Panc1 (cell line): ENCODE measurements at regions not wholly inside any gene's neighbourhood (a gene's known extent, or its start where the extent isn't known, plus 50 kb on each side); places are given as distances from the start of the nearest gene placed in this dataset.

Experiments used
- ATAC-seq: fragments of 200-7000 bp; cut with Tn5 transposase; 2 replicates; pipeline ENCODE4 v1.9.1; 2020; ENCODE audit warnings: mild to moderate bottlenecking, moderate library complexity
- BruUV-seq: library from RNA; stranded (reverse); fragments of 400-500 nt; replicated peaks from 2 replicates; lab custom pipeline; 2021; lab: Mats Ljungman, UMichigan
- CTCF ChIA-PET: fragments of 300-600 bp; sonication (Branson Sonifier 250); formaldehyde crosslinking; loops from one replicate; lab custom pipeline; 2022; ENCODE audit warnings: antibody characterized with exemption; lab: Charles Lee
- POLR2A ChIA-PET: fragments of 300-600 bp; sonication (Branson Sonifier 250); formaldehyde crosslinking; loops from one replicate; lab custom pipeline; 2022; ENCODE audit warnings: antibody characterized with exemption; lab: Charles Lee
- DNase-seq: peaks from one replicate; pipeline ENCODE4 v3.0.0-alpha.2; 2010; ENCODE audit warnings: low read depth, low spot score
- H3K27ac ChIP-seq: 2 replicates; pipeline ENCODE4 v1.5.1; 2011; ENCODE audit warnings: mild to moderate bottlenecking, low read length, inconsistent platforms
- H3K27me3 ChIP-seq: fragments of 200-500 bp; sonication (Bioruptor generic); 2 replicates; pipeline ENCODE4 v1.6.0; 2014; ENCODE audit warnings: low read length, inconsistent platforms; ENCODE audit not compliant: control insufficient read depth, insufficient read depth
- H3K36me3 ChIP-seq: fragments of 200-500 bp; sonication (Bioruptor generic); 2 replicates; pipeline ENCODE4 v1.5.1; 2014; ENCODE audit warnings: inconsistent platforms, mild to moderate bottlenecking, low read length, moderate library complexity; ENCODE audit not compliant: control insufficient read depth, insufficient read depth
- H3K4me1 ChIP-seq: 2 replicates; pipeline ENCODE4 v1.5.1; 2011; ENCODE audit warnings: inconsistent platforms, mild to moderate bottlenecking, low read length, moderate library complexity; ENCODE audit not compliant: control insufficient read depth, insufficient read depth
- H3K4me3 ChIP-seq, 2 experiments: 2 replicates each; pipeline ENCODE4 v1.5.1; 2011 to 2012; ENCODE audit warnings: low read depth in 2 of 2, low read length in 2 of 2, mild to moderate bottlenecking in 2 of 2, inconsistent platforms in 1 of 2, moderate library complexity in 1 of 2
- H3K9me3 ChIP-seq: fragments of 200-500 bp; sonication (Bioruptor generic); 2 replicates; pipeline ENCODE4 v1.5.1; 2014; ENCODE audit warnings: low read depth, mild to moderate bottlenecking, inconsistent platforms, low read length, moderate library complexity; ENCODE audit not compliant: control insufficient read depth, insufficient read depth
- CTCF ChIP-seq: fragments of 450-650 bp; IDR thresholded peaks from 2 replicates; pipeline ENCODE4 v1.5.1; 2017; ENCODE audit warnings: mild to moderate bottlenecking
- POLR2AphosphoS5 ChIP-seq: IDR thresholded peaks from 2 replicates; pipeline ENCODE4 v1.6.1; 2012; ENCODE audit warnings: mild to moderate bottlenecking, low read depth, low read length, moderate library complexity
- SIN3A ChIP-seq: IDR thresholded peaks from 2 replicates; pipeline ENCODE4 v1.6.1; 2012; ENCODE audit warnings: low read depth, mild to moderate bottlenecking, low read length, moderate library complexity, borderline replicate concordance; ENCODE audit not compliant: insufficient read depth
- TCF7L2 ChIP-seq: IDR thresholded peaks from 2 replicates; pipeline ENCODE4 v1.6.1; 2011; ENCODE audit warnings: mild to moderate bottlenecking, low read depth, low read length, inconsistent platforms
- in situ Hi-C: cut with HindIII; loops from 2 replicates; pipeline ENCODE4 v1.10.0; 2016; ENCODE audit warnings: low sequenced_read_pairs, low pct_unique_long_range_greater_than_20kb
- intact Hi-C: fragments of 100-400 bp; cut with micrococcal nuclease; formaldehyde crosslinking; loops from one replicate; pipeline ENCODE4 v1.10.0; 2022; ENCODE audit not compliant: unreplicated experiment
- TF ChIP-seq, protein P1 (sequence below), 2 experiments: IDR thresholded peaks; 2 replicates each; pipeline ENCODE4 v1.6.1; 2011 to 2012; ENCODE audit warnings: low read depth in 2 of 2, control low read depth in 1 of 2, low read length in 1 of 2, mild to moderate bottlenecking in 1 of 2, moderate library complexity in 1 of 2; ENCODE audit not compliant: insufficient read depth in 1 of 2

DNA sequence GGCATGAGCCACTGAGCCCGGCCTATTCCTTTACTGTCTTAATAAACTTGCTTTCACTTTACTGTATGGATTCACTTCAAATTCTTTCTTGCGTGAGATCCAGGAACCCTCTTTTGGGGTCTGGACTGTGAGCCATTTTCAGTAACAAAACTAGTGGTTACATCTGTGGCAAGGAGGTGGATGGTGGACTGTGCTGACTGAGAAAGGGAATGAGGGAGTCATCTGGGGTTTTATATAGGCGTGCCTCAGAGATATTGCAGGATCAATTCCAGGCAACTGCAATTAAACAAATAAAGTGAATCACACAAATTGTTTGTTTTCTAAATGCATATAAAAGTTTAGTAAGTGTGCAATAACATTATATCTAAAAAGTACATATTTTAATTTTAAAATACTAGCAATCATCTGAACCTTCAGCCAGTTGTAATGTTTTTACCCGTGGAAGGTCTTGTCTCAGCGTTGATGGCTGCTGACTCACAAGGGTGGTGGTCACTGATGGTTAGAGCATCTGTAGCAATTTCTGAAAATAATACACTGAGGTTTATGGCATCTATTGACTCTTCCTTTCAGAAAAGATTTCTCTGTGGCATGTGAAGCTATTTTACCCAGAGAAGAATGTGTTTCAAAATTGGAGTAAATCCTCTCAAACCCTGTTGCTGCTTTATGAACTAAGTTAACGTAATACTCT lies 111.4 kb upstream of the FKBP1C start:
- ATAC-seq: no peak
- no peaks in the 10 kb centered on the region for H3K27me3 ChIP-seq
- intact Hi-C loops: no loop called here
- ChIA-PET POLR2A (no interaction called here), CTCF (no interaction called here)
- TF ChIP-seq SIN3A (no peak), CTCF (no peak)
- TF ChIP-seq, protein P1, sequence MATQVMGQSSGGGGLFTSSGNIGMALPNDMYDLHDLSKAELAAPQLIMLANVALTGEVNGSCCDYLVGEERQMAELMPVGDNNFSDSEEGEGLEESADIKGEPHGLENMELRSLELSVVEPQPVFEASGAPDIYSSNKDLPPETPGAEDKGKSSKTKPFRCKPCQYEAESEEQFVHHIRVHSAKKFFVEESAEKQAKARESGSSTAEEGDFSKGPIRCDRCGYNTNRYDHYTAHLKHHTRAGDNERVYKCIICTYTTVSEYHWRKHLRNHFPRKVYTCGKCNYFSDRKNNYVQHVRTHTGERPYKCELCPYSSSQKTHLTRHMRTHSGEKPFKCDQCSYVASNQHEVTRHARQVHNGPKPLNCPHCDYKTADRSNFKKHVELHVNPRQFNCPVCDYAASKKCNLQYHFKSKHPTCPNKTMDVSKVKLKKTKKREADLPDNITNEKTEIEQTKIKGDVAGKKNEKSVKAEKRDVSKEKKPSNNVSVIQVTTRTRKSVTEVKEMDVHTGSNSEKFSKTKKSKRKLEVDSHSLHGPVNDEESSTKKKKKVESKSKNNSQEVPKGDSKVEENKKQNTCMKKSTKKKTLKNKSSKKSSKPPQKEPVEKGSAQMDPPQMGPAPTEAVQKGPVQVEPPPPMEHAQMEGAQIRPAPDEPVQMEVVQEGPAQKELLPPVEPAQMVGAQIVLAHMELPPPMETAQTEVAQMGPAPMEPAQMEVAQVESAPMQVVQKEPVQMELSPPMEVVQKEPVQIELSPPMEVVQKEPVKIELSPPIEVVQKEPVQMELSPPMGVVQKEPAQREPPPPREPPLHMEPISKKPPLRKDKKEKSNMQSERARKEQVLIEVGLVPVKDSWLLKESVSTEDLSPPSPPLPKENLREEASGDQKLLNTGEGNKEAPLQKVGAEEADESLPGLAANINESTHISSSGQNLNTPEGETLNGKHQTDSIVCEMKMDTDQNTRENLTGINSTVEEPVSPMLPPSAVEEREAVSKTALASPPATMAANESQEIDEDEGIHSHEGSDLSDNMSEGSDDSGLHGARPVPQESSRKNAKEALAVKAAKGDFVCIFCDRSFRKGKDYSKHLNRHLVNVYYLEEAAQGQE (IDR thresholded peaks at IDR 0.05; ENCODE audit: insufficient read depth in 1 of 2, low read depth in 2 of 2, low read length in 1 of 2): no peak
- no peaks in the 10 kb centered on the region for H3K36me3 ChIP-seq
- no peak for DNase-seq
- H3K9me3 ChIP-seq: no peaks in the 10 kb centered on the region
- no peaks in the 10 kb centered on the region for H3K4me1 ChIP-seq
- in situ Hi-C loops: no loop called here
- no peak overlapping the region for H3K4me3 ChIP-seq
- no TSS peak for BruUV-seq
- H3K27ac ChIP-seq: no peak overlapping the region

DNA sequence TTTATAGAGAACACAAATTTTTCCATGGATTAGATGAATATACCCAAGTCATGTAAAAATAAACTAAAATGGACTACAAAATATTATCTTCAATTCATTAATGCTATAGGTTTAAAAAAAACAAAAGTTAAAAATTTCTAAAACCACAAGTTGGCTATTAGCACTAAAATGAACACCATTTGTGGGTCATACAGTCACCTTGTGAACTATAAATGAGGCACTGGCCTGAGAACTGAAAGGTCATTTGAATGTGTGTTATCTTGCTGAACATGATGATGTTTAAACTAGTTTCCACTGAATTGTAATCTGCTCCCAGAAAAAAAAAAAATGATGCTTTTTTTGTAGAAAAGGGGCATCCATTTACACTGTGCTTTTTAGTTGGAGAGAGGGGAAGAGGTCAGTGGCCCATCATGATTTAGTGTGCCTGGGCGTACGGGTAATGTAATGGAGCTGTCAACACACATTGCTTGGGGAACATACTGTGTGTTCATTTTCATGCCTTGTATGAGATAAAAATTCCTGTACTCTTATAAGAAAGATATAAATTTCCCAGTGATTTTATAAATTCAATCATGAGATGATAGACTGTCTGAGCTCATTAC lies 96.6 kb upstream of the FKBP1C start:
- CTCF ChIA-PET: no interaction called here
- DNase-seq: no peak
- POLR2A ChIA-PET: no interaction called here
- no peak overlapping the region for H3K4me3 ChIP-seq
- H3K9me3 ChIP-seq: no peaks in the 10 kb centered on the region
- intact Hi-C loops: no loop called here
- in situ Hi-C loops: no loop called here
- TF ChIP-seq TCF7L2: no peak
- no peak for TF ChIP-seq CTCF
- TF ChIP-seq SIN3A: no peak
- TF ChIP-seq, protein P1 (IDR thresholded peaks at IDR 0.05; ENCODE audit: insufficient read depth in 1 of 2, low read depth in 2 of 2, low read length in 1 of 2): no peak
- no peak for TF ChIP-seq POLR2AphosphoS5
- ATAC-seq: no peak
- H3K27ac ChIP-seq: no peak overlapping the region
- no peaks in the 10 kb centered on the region for H3K36me3 ChIP-seq
- no TSS peak for BruUV-seq
- no peaks in the 10 kb centered on the region for H3K4me1 ChIP-seq
- H3K27me3 ChIP-seq: no peaks in the 10 kb centered on the region
